ENCODE measurements at regions not wholly inside any gene's neighbourhood (a gene's known extent, or its start where the extent isn't known, plus 50 kb on each side); places are given as distances from the start of the nearest gene placed in this dataset.

DNA sequence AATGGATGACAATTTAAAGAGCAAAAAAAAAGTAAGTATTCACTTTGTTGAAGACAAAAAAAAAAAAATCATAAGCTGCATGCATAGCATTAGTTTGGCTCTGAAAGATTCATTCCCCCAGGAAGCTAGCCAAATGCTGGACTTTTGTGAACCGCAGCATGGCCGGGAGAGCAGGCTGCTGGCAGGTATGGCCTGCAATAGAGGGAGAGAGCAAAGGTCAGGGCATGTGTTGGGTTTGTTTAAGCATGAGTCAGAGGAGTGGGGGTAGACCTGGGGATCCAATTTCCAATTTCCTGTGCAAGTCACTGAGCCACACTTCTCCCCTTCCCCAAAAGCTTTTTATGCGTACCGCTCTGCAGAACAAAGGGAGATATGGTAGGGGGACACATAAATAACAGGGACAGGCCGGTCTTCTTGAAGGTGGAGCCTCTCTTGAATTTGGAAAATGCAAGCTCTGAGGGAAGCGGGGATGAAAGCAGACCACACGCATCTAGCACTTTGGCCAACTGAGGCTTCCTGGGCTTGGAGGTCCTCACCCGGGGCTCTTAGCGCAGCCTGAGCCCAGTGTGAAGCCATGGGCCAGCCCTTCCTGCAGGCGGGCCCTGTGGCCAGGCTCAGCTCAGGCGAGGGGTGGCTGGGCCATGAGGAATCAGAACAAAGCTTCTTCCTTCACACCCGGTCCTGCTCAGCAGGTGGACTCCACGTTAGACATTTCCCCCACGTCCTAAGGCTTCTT lies 171.1 kb downstream of the TOMM20 start (continued):
- TF ChIP-seq, protein P1, sequence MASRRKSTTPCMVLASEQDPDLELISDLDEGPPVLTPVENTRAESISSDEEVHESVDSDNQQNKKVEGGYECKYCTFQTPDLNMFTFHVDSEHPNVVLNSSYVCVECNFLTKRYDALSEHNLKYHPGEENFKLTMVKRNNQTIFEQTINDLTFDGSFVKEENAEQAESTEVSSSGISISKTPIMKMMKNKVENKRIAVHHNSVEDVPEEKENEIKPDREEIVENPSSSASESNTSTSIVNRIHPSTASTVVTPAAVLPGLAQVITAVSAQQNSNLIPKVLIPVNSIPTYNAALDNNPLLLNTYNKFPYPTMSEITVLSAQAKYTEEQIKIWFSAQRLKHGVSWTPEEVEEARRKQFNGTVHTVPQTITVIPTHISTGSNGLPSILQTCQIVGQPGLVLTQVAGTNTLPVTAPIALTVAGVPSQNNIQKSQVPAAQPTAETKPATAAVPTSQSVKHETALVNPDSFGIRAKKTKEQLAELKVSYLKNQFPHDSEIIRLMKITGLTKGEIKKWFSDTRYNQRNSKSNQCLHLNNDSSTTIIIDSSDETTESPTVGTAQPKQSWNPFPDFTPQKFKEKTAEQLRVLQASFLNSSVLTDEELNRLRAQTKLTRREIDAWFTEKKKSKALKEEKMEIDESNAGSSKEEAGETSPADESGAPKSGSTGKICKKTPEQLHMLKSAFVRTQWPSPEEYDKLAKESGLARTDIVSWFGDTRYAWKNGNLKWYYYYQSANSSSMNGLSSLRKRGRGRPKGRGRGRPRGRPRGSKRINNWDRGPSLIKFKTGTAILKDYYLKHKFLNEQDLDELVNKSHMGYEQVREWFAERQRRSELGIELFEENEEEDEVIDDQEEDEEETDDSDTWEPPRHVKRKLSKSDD (CRISPR knock-in tag; IDR thresholded peaks at IDR 0.05; ENCODE audit: low read depth) = 0 out of 2 replicates have a peak, but pooled peaks have one; percentile 23
- no peak for TF ChIP-seq SP140L (CRISPR knock-in tag; IDR thresholded peaks at IDR 0.05; ENCODE audit: borderline replicate concordance)
- TF ChIP-seq MEIS1 (CRISPR knock-in tag; IDR thresholded peaks at IDR 0.05; ENCODE audit: borderline replicate concordance) = 0 out of 2 replicates have a peak, but pooled peaks have one; percentile 55
- no peak for TF ChIP-seq ZFP82 (CRISPR knock-in tag; IDR thresholded peaks at IDR 0.05; ENCODE audit: borderline replicate concordance)
- TF ChIP-seq MED13 (CRISPR knock-in tag; IDR thresholded peaks at IDR 0.05) = peak; percentile 98
- no peak for TF ChIP-seq ZNF143 (CRISPR knock-in tag; IDR thresholded peaks at IDR 0.05)
- TF ChIP-seq, protein P2, sequence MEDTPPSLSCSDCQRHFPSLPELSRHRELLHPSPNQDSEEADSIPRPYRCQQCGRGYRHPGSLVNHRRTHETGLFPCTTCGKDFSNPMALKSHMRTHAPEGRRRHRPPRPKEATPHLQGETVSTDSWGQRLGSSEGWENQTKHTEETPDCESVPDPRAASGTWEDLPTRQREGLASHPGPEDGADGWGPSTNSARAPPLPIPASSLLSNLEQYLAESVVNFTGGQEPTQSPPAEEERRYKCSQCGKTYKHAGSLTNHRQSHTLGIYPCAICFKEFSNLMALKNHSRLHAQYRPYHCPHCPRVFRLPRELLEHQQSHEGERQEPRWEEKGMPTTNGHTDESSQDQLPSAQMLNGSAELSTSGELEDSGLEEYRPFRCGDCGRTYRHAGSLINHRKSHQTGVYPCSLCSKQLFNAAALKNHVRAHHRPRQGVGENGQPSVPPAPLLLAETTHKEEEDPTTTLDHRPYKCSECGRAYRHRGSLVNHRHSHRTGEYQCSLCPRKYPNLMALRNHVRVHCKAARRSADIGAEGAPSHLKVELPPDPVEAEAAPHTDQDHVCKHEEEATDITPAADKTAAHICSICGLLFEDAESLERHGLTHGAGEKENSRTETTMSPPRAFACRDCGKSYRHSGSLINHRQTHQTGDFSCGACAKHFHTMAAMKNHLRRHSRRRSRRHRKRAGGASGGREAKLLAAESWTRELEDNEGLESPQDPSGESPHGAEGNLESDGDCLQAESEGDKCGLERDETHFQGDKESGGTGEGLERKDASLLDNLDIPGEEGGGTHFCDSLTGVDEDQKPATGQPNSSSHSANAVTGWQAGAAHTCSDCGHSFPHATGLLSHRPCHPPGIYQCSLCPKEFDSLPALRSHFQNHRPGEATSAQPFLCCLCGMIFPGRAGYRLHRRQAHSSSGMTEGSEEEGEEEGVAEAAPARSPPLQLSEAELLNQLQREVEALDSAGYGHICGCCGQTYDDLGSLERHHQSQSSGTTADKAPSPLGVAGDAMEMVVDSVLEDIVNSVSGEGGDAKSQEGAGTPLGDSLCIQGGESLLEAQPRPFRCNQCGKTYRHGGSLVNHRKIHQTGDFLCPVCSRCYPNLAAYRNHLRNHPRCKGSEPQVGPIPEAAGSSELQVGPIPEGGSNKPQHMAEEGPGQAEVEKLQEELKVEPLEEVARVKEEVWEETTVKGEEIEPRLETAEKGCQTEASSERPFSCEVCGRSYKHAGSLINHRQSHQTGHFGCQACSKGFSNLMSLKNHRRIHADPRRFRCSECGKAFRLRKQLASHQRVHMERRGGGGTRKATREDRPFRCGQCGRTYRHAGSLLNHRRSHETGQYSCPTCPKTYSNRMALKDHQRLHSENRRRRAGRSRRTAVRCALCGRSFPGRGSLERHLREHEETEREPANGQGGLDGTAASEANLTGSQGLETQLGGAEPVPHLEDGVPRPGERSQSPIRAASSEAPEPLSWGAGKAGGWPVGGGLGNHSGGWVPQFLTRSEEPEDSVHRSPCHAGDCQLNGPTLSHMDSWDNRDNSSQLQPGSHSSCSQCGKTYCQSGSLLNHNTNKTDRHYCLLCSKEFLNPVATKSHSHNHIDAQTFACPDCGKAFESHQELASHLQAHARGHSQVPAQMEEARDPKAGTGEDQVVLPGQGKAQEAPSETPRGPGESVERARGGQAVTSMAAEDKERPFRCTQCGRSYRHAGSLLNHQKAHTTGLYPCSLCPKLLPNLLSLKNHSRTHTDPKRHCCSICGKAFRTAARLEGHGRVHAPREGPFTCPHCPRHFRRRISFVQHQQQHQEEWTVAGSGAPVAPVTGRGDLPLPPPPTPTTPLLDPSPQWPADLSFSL (CRISPR knock-in tag; IDR thresholded peaks at IDR 0.05) = no peak
- TF ChIP-seq, protein P3, sequence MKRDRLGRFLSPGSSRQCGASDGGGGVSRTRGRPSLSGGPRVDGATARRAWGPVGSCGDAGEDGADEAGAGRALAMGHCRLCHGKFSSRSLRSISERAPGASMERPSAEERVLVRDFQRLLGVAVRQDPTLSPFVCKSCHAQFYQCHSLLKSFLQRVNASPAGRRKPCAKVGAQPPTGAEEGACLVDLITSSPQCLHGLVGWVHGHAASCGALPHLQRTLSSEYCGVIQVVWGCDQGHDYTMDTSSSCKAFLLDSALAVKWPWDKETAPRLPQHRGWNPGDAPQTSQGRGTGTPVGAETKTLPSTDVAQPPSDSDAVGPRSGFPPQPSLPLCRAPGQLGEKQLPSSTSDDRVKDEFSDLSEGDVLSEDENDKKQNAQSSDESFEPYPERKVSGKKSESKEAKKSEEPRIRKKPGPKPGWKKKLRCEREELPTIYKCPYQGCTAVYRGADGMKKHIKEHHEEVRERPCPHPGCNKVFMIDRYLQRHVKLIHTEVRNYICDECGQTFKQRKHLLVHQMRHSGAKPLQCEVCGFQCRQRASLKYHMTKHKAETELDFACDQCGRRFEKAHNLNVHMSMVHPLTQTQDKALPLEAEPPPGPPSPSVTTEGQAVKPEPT (CRISPR knock-in tag; IDR thresholded peaks at IDR 0.05; ENCODE audit: low read depth) = peak; percentile 91
- TF ChIP-seq, protein P4, sequence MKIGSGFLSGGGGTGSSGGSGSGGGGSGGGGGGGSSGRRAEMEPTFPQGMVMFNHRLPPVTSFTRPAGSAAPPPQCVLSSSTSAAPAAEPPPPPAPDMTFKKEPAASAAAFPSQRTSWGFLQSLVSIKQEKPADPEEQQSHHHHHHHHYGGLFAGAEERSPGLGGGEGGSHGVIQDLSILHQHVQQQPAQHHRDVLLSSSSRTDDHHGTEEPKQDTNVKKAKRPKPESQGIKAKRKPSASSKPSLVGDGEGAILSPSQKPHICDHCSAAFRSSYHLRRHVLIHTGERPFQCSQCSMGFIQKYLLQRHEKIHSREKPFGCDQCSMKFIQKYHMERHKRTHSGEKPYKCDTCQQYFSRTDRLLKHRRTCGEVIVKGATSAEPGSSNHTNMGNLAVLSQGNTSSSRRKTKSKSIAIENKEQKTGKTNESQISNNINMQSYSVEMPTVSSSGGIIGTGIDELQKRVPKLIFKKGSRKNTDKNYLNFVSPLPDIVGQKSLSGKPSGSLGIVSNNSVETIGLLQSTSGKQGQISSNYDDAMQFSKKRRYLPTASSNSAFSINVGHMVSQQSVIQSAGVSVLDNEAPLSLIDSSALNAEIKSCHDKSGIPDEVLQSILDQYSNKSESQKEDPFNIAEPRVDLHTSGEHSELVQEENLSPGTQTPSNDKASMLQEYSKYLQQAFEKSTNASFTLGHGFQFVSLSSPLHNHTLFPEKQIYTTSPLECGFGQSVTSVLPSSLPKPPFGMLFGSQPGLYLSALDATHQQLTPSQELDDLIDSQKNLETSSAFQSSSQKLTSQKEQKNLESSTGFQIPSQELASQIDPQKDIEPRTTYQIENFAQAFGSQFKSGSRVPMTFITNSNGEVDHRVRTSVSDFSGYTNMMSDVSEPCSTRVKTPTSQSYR (CRISPR knock-in tag; IDR thresholded peaks at IDR 0.05; ENCODE audit: borderline replicate concordance) = peak; percentile 98
- no peak for TF ChIP-seq ZNF841 (CRISPR knock-in tag; IDR thresholded peaks at IDR 0.05; ENCODE audit: borderline replicate concordance)
- TF ChIP-seq, protein P5, sequence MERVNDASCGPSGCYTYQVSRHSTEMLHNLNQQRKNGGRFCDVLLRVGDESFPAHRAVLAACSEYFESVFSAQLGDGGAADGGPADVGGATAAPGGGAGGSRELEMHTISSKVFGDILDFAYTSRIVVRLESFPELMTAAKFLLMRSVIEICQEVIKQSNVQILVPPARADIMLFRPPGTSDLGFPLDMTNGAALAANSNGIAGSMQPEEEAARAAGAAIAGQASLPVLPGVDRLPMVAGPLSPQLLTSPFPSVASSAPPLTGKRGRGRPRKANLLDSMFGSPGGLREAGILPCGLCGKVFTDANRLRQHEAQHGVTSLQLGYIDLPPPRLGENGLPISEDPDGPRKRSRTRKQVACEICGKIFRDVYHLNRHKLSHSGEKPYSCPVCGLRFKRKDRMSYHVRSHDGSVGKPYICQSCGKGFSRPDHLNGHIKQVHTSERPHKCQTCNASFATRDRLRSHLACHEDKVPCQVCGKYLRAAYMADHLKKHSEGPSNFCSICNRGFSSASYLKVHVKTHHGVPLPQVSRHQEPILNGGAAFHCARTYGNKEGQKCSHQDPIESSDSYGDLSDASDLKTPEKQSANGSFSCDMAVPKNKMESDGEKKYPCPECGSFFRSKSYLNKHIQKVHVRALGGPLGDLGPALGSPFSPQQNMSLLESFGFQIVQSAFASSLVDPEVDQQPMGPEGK (CRISPR knock-in tag; IDR thresholded peaks at IDR 0.05) = peak; percentile 86
